Naive thymus-derived CD8-positive, alpha-beta T cell (primary cell): ENCODE measurements at regions not wholly inside any gene's neighbourhood (a gene's known extent, or its start where the extent isn't known, plus 50 kb on each side); places are given as distances from the start of the nearest gene placed in this dataset.
A peak's percentile ranks its signal among the peaks of the same experiment; 100 is the strongest.

Experiments
- ATAC-seq, 2 donors: fragments of 150-1000 bp; cut with Tn5 transposase in 1 of 2; sonication (Bioruptor Pico), chemical (Tn5 transposase) in 1 of 2; 1 replicate in 1 of 2; 2 replicates in 1 of 2; pipeline ENCODE4 v1.10.0; 2021; ENCODE audit warnings: mild to moderate bottlenecking in 2 of 2, moderate library complexity in 2 of 2
- POLR2A ChIA-PET: fragments of 350-600 bp; sonication (Branson Sonifier 250); formaldehyde crosslinking; loops from one replicate; lab custom pipeline; 2021; ENCODE audit warnings: antibody characterized with exemption; lab: Charles Lee
- DNase-seq, 10 donors: peaks; one replicate each; pipeline versions ENCODE4 v3.0.0 to v3.0.0-alpha.2; 2020 to 2022
- H3K27ac Mint-ChIP-seq, 10 donors: one replicate each; pipeline ENCODE4 v1.8.0; 2020 to 2022; ENCODE audit warnings: mild to moderate bottlenecking in 10 of 10, mixed read lengths in 10 of 10, moderate library complexity in 4 of 10, inconsistent platforms in 1 of 10
- H3K27me3 Mint-ChIP-seq, 5 donors: one replicate each; pipeline ENCODE4 v1.8.0; 2021 to 2022; ENCODE audit warnings: mixed read lengths in 5 of 5
- H3K36me3 Mint-ChIP-seq, 3 donors: one replicate each; pipeline ENCODE4 v1.8.0; 2020 to 2022; ENCODE audit warnings: mixed read lengths in 3 of 3, mild to moderate bottlenecking in 2 of 3, inconsistent platforms in 1 of 3
- H3K4me1 Mint-ChIP-seq, 4 donors: one replicate each; pipeline ENCODE4 v1.8.0; 2021 to 2022; ENCODE audit warnings: mixed read lengths in 4 of 4
- H3K4me3 Mint-ChIP-seq, 10 donors: one replicate each; pipeline ENCODE4 v1.8.0; 2020 to 2022; ENCODE audit warnings: mild to moderate bottlenecking in 10 of 10, mixed read lengths in 10 of 10, moderate library complexity in 6 of 10, inconsistent platforms in 1 of 10
- H3K9me3 Mint-ChIP-seq, 9 donors: one replicate each; pipeline ENCODE4 v1.8.0; 2020 to 2022; ENCODE audit warnings: mixed read lengths in 9 of 9, mild to moderate bottlenecking in 3 of 9, inconsistent platforms in 1 of 9, moderate library complexity in 1 of 9

GRCh38 chr2:171238946-171239345 is 78.3 kb upstream of the TLK1 start:
- peaks cover 6 to 10% (median 8%) of the 10 kb centered on the region in 4 donors for H3K4me1 Mint-ChIP-seq
- no peak overlapping the region for H3K4me3 Mint-ChIP-seq
- POLR2A ChIA-PET, result no interaction called here
- DNase-seq (no peak), ATAC-seq (no peak)
- peaks cover 0 to 7% (median 0%) of the 10 kb centered on the region in 5 donors for H3K27me3 Mint-ChIP-seq
- H3K27ac Mint-ChIP-seq, result no peak overlapping the region
- H3K9me3 Mint-ChIP-seq, result no peaks in the 10 kb centered on the region
- no peaks in the 10 kb centered on the region for H3K36me3 Mint-ChIP-seq

DNA sequence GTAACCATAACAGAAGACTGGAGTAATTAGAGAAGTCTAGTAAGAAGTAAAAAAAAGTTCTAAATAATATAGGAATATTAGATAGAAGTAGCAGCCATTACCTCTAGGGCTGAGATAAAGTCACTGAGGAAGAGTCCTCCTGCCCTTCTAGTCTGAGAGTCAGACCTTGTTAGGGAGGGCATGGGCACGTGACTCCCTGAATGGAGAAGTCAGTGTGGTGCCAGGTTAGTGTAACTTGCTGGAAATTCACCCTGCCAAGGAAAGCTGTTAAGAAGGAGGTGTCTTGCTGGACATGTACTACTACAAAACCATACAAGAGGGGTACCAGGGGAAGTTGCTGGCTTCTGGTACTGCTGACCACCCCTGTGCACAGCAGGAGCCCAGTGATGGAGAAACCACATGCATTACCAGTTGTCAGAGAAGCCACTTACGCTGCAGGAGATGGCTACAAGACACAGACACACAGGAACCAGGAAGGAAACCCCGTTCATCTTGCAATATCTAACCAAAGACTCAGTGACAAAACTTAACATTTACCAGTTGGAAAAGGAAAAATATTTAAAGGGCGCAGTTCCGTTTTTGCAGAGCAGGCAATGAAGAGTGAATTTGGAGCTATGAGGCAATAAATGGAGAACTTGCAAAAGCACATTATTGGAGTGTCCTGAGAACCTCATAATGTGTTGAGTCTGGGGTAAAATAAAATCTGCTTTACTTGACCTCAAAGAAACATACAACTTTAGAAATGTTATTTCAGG is 77.2 kb upstream of the TLK1 start:
- POLR2A ChIA-PET, result no interaction called here
- Mint-ChIP-seq H3K4me3 (peak overlapping the region in 1 of 10 donors; percentile 44), H3K9me3 (no peaks in the 10 kb centered on the region)

DNA sequence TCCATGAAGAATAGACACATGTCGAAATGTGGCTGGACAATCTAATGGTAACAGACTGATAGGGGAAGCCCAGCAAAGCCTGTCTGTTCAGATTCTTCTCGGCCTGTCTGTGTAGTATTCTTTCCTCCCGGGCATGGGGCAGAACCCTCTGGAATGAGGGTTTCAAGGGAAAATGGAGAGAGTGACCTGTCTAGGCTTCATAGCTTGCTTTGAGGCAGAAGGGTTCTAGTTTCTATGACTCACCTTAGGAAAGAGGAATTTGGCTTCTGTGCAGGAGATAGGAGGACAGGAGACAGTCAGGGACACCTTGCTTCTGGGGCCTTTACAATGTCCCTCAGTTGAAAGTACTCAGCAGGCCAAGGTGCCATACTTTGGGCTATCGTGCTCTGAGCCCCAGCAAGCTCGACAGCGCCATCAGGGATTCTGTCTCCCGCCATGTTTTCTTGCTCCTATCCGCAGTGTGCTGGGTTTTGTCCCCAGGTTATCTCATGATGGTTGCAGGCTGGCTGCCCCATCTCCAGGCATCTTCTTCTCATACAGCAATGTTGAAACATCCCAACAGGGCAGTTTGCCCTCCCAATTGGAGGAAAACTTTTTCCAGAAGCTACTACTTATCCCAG is 74.7 kb upstream of the TLK1 start:
- ATAC-seq, result no peak
- H3K27me3 Mint-ChIP-seq, result peaks cover 0 to 10% (median 0%) of the 10 kb centered on the region in 5 donors
- H3K27ac Mint-ChIP-seq, result peak overlapping the region in 1 of 10 donors; percentile 24
- H3K4me1 Mint-ChIP-seq, result peaks cover 5 to 10% (median 7%) of the 10 kb centered on the region in 4 donors
- DNase-seq, result no peak
- H3K36me3 Mint-ChIP-seq, result no peaks in the 10 kb centered on the region
- H3K9me3 Mint-ChIP-seq, result no peaks in the 10 kb centered on the region
- no peak overlapping the region for H3K4me3 Mint-ChIP-seq
- POLR2A ChIA-PET, result no interaction called here

More for the DNA sequence above, 77.2 kb upstream of the TLK1 start:
- Mint-ChIP-seq H3K4me1 (peaks cover 6 to 10% (median 8%) of the 10 kb centered on the region in 4 donors), H3K27me3 (peaks cover 0 to 10% (median 0%) of the 10 kb centered on the region in 5 donors), H3K36me3 (no peaks in the 10 kb centered on the region), H3K27ac (peak overlapping the region in 2 of 10 donors; percentile 24 to 27)
- DNase-seq (no peak), ATAC-seq (no peak)

DNA sequence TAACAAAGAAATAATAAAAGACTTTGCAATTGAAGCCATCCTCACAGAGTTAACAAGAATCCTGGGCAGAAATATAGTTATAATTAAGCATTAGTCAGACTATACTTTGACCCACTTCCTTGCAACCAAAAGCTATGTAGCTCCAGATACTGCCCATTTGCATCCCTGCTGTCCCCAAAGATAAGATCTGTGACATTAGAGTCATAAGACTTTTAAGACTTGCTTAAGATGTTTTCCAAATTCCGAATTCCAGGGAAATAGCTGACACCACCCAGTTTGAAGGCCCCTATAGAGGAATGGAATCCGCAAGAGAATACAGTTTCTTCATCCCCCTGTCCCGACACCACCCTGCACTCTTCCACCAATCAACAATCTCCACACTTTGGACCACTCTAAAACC is 69.5 kb upstream of the TLK1 start:
- no peaks in the 10 kb centered on the region for H3K4me1 Mint-ChIP-seq
- POLR2A ChIA-PET, result interaction anchor here (0.5 kb wide), 1 partner anchor 26 kb away, joined by 3 read pairs; no protein-coding TSS in a partner anchor
- ATAC-seq, result no peak
- no peak for DNase-seq
- H3K27me3 Mint-ChIP-seq, result peaks cover 0 to 10% (median 0%) of the 10 kb centered on the region in 5 donors
- H3K4me3 Mint-ChIP-seq, result no peak overlapping the region
- no peaks in the 10 kb centered on the region for H3K36me3 Mint-ChIP-seq
- H3K9me3 Mint-ChIP-seq, result no peaks in the 10 kb centered on the region
- no peak overlapping the region for H3K27ac Mint-ChIP-seq

DNA sequence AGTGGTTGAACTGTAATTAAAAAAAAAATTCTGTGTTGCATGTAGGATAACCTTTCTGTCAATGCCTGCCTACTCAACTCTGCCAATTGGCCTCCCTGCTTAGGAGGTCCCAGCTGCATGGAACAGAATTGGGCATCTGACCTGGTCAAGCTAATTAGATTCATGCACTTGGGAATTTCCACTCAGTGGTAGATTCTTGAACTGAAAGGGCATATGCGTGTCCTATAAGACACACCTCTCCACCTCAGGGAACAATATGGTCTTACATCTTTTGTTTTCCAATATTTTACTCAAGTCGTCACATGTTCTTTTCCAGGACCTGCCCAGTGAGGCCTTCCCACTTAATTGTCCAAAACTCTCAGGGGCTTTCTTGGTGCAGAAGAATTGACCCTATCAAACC is 68.1 kb upstream of the TLK1 start:
- no peaks in the 10 kb centered on the region for H3K4me1 Mint-ChIP-seq
- DNase-seq (no peak), ATAC-seq (no peak)
- H3K27me3 Mint-ChIP-seq, result peaks cover 0 to 2% (median 0%) of the 10 kb centered on the region in 5 donors
- peaks cover 0 to 11% (median 0%) of the 10 kb centered on the region in 9 donors for H3K9me3 Mint-ChIP-seq
- POLR2A ChIA-PET, result no interaction called here
- H3K27ac Mint-ChIP-seq, result no peak overlapping the region
- H3K4me3 Mint-ChIP-seq, result no peak overlapping the region
- peaks cover 0 to 1% (median 0%) of the 10 kb centered on the region in 3 donors for H3K36me3 Mint-ChIP-seq

- Mint-ChIP-seq H3K4me3 (no peak overlapping the region), H3K27me3 (no peaks in the 10 kb centered on the region), H3K27ac (no peak overlapping the region), H3K4me1 (no peaks in the 10 kb centered on the region), H3K36me3 (peaks cover 0 to 3% (median 0%) of the 10 kb centered on the region in 3 donors), H3K9me3 (peaks cover 0 to 11% (median 0%) of the 10 kb centered on the region in 9 donors)
- DNase-seq (no peak), ATAC-seq (no peak)
- POLR2A ChIA-PET, result interaction anchor here (0.9 kb wide), 1 partner anchor 13 kb away, joined by 5 read pairs; no protein-coding TSS in a partner anchor
These were observed 66.5 kb upstream of the TLK1 start for GRCh38 chr2:171227066-171227782.

- peaks cover 0 to 11% (median 0%) of the 10 kb centered on the region in 9 donors for H3K9me3 Mint-ChIP-seq
- DNase-seq (no peak), ATAC-seq (no peak)
- no peak overlapping the region for H3K4me3 Mint-ChIP-seq
- H3K27ac Mint-ChIP-seq, result no peak overlapping the region
- H3K36me3 Mint-ChIP-seq, result peaks cover 0 to 3% (median 0%) of the 10 kb centered on the region in 3 donors
- H3K4me1 Mint-ChIP-seq, result no peaks in the 10 kb centered on the region
- POLR2A ChIA-PET, result interaction anchor here (0.9 kb wide), 1 partner anchor 12 kb away, joined by 5 read pairs; no protein-coding TSS in a partner anchor
- H3K27me3 Mint-ChIP-seq, result no peaks in the 10 kb centered on the region
These were observed 65.8 kb upstream of the TLK1 start for GRCh38 chr2:171226461-171226860.

DNA sequence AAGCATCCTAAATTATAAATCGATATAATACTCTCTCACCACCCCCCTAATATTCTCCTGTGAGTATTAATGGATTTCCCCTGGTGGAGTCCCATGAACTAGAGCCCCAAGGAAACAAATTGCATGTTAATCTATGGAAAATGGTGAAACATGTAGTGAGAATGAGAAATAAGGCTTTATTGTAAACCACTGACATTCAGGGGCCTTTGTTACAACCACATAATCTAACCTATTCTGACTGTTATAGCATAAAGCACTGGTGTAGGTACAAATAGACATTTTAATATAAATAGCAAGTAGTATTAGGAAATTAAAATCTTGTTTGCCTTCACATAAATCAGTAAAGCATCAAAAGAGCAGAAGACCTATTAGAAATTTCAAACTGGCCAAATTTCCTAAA is 65.3 kb upstream of the TLK1 start:
- no peak overlapping the region for H3K27ac Mint-ChIP-seq
- ATAC-seq (no peak), DNase-seq (no peak)
- no peaks in the 10 kb centered on the region for H3K4me1 Mint-ChIP-seq
- H3K9me3 Mint-ChIP-seq, result peaks cover 0 to 11% (median 0%) of the 10 kb centered on the region in 9 donors
- no peaks in the 10 kb centered on the region for H3K27me3 Mint-ChIP-seq
- POLR2A ChIA-PET, result interaction anchor here (0.9 kb wide), 1 partner anchor 12 kb away, joined by 5 read pairs; no protein-coding TSS in a partner anchor
- no peak overlapping the region for H3K4me3 Mint-ChIP-seq
- peaks cover 0 to 3% (median 0%) of the 10 kb centered on the region in 3 donors for H3K36me3 Mint-ChIP-seq

- H3K9me3 Mint-ChIP-seq, result peaks cover 0 to 11% (median 0%) of the 10 kb centered on the region in 9 donors
- H3K4me1 Mint-ChIP-seq, result no peaks in the 10 kb centered on the region
- DNase-seq, result no peak
- no peak overlapping the region for H3K4me3 Mint-ChIP-seq
- no peak overlapping the region for H3K27ac Mint-ChIP-seq
- H3K36me3 Mint-ChIP-seq, result peaks cover 0 to 3% (median 0%) of the 10 kb centered on the region in 3 donors
- no peaks in the 10 kb centered on the region for H3K27me3 Mint-ChIP-seq
- ATAC-seq, result no peak
- POLR2A ChIA-PET, result no interaction called here
These were observed 64.7 kb upstream of the TLK1 start for GRCh38 chr2:171225302-171225980.

DNA sequence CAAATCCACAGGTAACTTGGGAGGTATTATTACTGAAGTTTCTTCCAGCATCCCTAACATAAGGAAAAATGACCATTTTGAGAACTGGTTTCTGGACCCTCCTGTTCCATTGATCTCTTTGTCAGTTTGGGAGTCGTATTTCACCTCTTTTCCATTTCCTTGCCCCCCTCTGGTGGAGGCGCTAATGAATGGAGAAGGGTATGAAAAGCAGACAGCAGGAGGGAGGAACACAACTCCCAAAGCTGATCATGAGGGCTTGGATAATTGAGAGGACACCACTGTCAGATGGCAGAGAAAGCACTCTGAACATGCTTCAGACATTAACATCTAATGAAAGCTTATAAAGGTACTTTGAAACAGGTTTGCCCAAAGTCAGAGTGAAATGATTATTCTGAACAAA is 56.6 kb upstream of the TLK1 start:
- POLR2A ChIA-PET, result no interaction called here
- no peak for DNase-seq
- Mint-ChIP-seq H3K9me3 (peaks cover 0 to 13% (median 5%) of the 10 kb centered on the region in 9 donors), H3K4me1 (peaks cover 0 to 3% (median under 1%) of the 10 kb centered on the region in 4 donors), H3K36me3 (peaks cover 0 to 13% (median 12%) of the 10 kb centered on the region in 3 donors), H3K27me3 (no peaks in the 10 kb centered on the region), H3K27ac (no peak overlapping the region), H3K4me3 (no peak overlapping the region)
- ATAC-seq, result no peak

DNA sequence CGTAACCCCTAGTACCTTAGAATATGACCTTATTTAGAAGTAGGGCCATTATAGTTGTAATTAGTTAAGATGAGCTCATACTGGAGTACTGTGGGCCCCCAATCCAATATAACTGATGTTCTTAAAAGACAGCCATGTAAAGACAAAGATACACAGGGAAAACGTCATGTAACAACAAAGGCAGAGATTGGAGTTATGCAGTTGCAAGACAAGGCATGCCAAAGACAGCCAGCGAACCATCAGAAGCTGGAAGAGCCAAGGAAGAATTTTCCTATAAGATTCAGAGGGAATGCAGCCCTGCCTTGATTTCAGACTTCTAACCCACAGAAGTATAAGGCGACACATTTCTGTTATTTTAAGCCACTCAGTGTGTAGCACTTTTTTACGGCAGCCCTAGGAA is 55.9 kb upstream of the TLK1 start:
- H3K4me1 Mint-ChIP-seq, result peaks cover 0 to 3% (median 3%) of the 10 kb centered on the region in 4 donors
- no peaks in the 10 kb centered on the region for H3K27me3 Mint-ChIP-seq
- DNase-seq (no peak), ATAC-seq (no peak)
- POLR2A ChIA-PET, result no interaction called here
- peaks cover 0 to 13% (median 5%) of the 10 kb centered on the region in 9 donors for H3K9me3 Mint-ChIP-seq
- H3K36me3 Mint-ChIP-seq, result peaks cover 0 to 13% (median 12%) of the 10 kb centered on the region in 3 donors
- H3K4me3 Mint-ChIP-seq, result no peak overlapping the region
- no peak overlapping the region for H3K27ac Mint-ChIP-seq

- Mint-ChIP-seq H3K4me1 (peaks cover 10 to 19% (median 16%) of the 10 kb centered on the region in 4 donors), H3K9me3 (peaks cover 0 to 10% (median 4%) of the 10 kb centered on the region in 9 donors), H3K27ac (peak overlapping the region in 2 of 10 donors; percentile 15 to 31), H3K4me3 (no peak overlapping the region), H3K27me3 (no peaks in the 10 kb centered on the region), H3K36me3 (peaks cover 0 to 12% (median 10%) of the 10 kb centered on the region in 3 donors)
- POLR2A ChIA-PET, result interaction anchor here (1.1 kb wide), 1 partner anchor 13 kb away, joined by 5 read pairs; no protein-coding TSS in a partner anchor
- ATAC-seq, result no peak
- no peak for DNase-seq
These were observed 53.4 kb upstream of the TLK1 start for GRCh38 chr2:171214093-171214492.
